ENCODE measurements at regions not wholly inside any gene's neighbourhood (a gene's known extent, or its start where the extent isn't known, plus 50 kb on each side); places are given as distances from the start of the nearest gene placed in this dataset.
"Not testable (repeated sequence)": the region's sequence is repeated elsewhere in the genome, so short reads cannot be mapped to it uniquely, and the experiment has no call there.

GRCh38 chr4:126541820-126542219, 1090.9 kb upstream of the INTU start:
- H3K4me1 ChIP-seq (ENCODE audit: control insufficient read depth, insufficient read depth, low read length) = peaks cover 2% of the 10 kb centered on the region
- H3K4me3 ChIP-seq (ENCODE audit: low read length) = no peak overlapping the region
- no peak for DNase-seq
- no peak overlapping the region for H3K27ac ChIP-seq (ENCODE audit: low read length)
- no peaks in the 10 kb centered on the region for H3K36me3 ChIP-seq (ENCODE audit: control insufficient read depth, insufficient read depth, low read length)
- no CpG with 5 or more reads among the region's 2 CpGs for WGBS (ENCODE audit: insufficient coverage)
- H3K9me3 ChIP-seq (replicated peaks; ENCODE audit: control insufficient read depth, low read depth, low read length) = no peaks in the 10 kb centered on the region
- H3K27me3 ChIP-seq (ENCODE audit: control insufficient read depth, insufficient read depth, low read length) = no peaks in the 10 kb centered on the region

- H3K9me3 ChIP-seq (replicated peaks; ENCODE audit: control insufficient read depth, low read depth, low read length) = no peaks in the 10 kb centered on the region
- no peaks in the 10 kb centered on the region for H3K27me3 ChIP-seq (ENCODE audit: control insufficient read depth, insufficient read depth, low read length)
- H3K4me1 ChIP-seq (ENCODE audit: control insufficient read depth, insufficient read depth, low read length) = peaks cover 2% of the 10 kb centered on the region
- H3K4me3 ChIP-seq (ENCODE audit: low read length) = no peak overlapping the region
- DNase-seq = no peak
- no peak overlapping the region for H3K27ac ChIP-seq (ENCODE audit: low read length)
- 100% methylated on average over 1 of the region's 5 CpGs for WGBS (ENCODE audit: insufficient coverage)
- H3K36me3 ChIP-seq (ENCODE audit: control insufficient read depth, insufficient read depth, low read length) = no peaks in the 10 kb centered on the region
These were observed 1088.5 kb upstream of the INTU start for GRCh38 chr4:126544276-126544675.

- not testable (repeated sequence) for DNase-seq
- 97% methylated on average over 5 of the region's 10 CpGs for WGBS (ENCODE audit: insufficient coverage)
These were observed 1086.6 kb upstream of the INTU start for GRCh38 chr4:126546197-126546596.

GRCh38 chr4:126547352-126547751, 1085.4 kb upstream of the INTU start:
- Histone ChIP-seq H3K27me3 (ENCODE audit: control insufficient read depth, insufficient read depth, low read length) (no peaks in the 10 kb centered on the region), H3K27ac (ENCODE audit: low read length) (no peak overlapping the region), H3K4me3 (ENCODE audit: low read length) (no peak overlapping the region), H3K36me3 (ENCODE audit: control insufficient read depth, insufficient read depth, low read length) (no peaks in the 10 kb centered on the region), H3K9me3 (replicated peaks; ENCODE audit: control insufficient read depth, low read depth, low read length) (no peaks in the 10 kb centered on the region), H3K4me1 (ENCODE audit: control insufficient read depth, insufficient read depth, low read length) (no peaks in the 10 kb centered on the region)
- DNase-seq = no peak

More at GRCh38 chr4:126546197-126546596, 1086.6 kb upstream of the INTU start:
- not testable (repeated sequence) for H3K9me3 ChIP-seq (replicated peaks; ENCODE audit: control insufficient read depth, low read depth, low read length); H3K27me3 ChIP-seq (ENCODE audit: control insufficient read depth, insufficient read depth, low read length); H3K36me3 ChIP-seq (ENCODE audit: control insufficient read depth, insufficient read depth, low read length); H3K4me3 ChIP-seq (ENCODE audit: low read length); H3K27ac ChIP-seq (ENCODE audit: low read length); H3K4me1 ChIP-seq (ENCODE audit: control insufficient read depth, insufficient read depth, low read length)

- Histone ChIP-seq H3K4me3 (ENCODE audit: low read length) (no peak overlapping the region), H3K4me1 (ENCODE audit: control insufficient read depth, insufficient read depth, low read length) (no peaks in the 10 kb centered on the region), H3K27ac (ENCODE audit: low read length) (no peak overlapping the region), H3K9me3 (replicated peaks; ENCODE audit: control insufficient read depth, low read depth, low read length) (no peaks in the 10 kb centered on the region), H3K36me3 (ENCODE audit: control insufficient read depth, insufficient read depth, low read length) (no peaks in the 10 kb centered on the region), H3K27me3 (ENCODE audit: control insufficient read depth, insufficient read depth, low read length) (no peaks in the 10 kb centered on the region)
- no peak for DNase-seq
These were observed 1083.9 kb upstream of the INTU start for GRCh38 chr4:126548890-126549289.

GRCh38 chr4:126552321-126552720, 1080.4 kb upstream of the INTU start:
- Histone ChIP-seq H3K9me3 (replicated peaks; ENCODE audit: control insufficient read depth, low read depth, low read length) (no peaks in the 10 kb centered on the region), H3K36me3 (ENCODE audit: control insufficient read depth, insufficient read depth, low read length) (no peaks in the 10 kb centered on the region), H3K27ac (ENCODE audit: low read length) (no peak overlapping the region), H3K4me1 (ENCODE audit: control insufficient read depth, insufficient read depth, low read length) (no peaks in the 10 kb centered on the region), H3K27me3 (ENCODE audit: control insufficient read depth, insufficient read depth, low read length) (no peaks in the 10 kb centered on the region), H3K4me3 (ENCODE audit: low read length) (no peak overlapping the region)
- DNase-seq = peak; percentile 90
- WGBS (ENCODE audit: insufficient coverage) = no CpG with 5 or more reads among the region's 1 CpG

- no peaks in the 10 kb centered on the region for H3K4me1 ChIP-seq (ENCODE audit: control insufficient read depth, insufficient read depth, low read length)
- H3K4me3 ChIP-seq (ENCODE audit: low read length) = no peak overlapping the region
- H3K9me3 ChIP-seq (replicated peaks; ENCODE audit: control insufficient read depth, low read depth, low read length) = no peaks in the 10 kb centered on the region
- no peaks in the 10 kb centered on the region for H3K36me3 ChIP-seq (ENCODE audit: control insufficient read depth, insufficient read depth, low read length)
- DNase-seq = no peak
- no peak overlapping the region for H3K27ac ChIP-seq (ENCODE audit: low read length)
- WGBS (ENCODE audit: insufficient coverage) = no CpG with 5 or more reads among the region's 2 CpGs
- no peaks in the 10 kb centered on the region for H3K27me3 ChIP-seq (ENCODE audit: control insufficient read depth, insufficient read depth, low read length)
These were observed 1079.5 kb upstream of the INTU start for GRCh38 chr4:126553248-126553647.

GRCh38 chr4:126558596-126558995, 1074.2 kb upstream of the INTU start:
- no peaks in the 10 kb centered on the region for H3K4me1 ChIP-seq (ENCODE audit: control insufficient read depth, insufficient read depth, low read length)
- H3K9me3 ChIP-seq (replicated peaks; ENCODE audit: control insufficient read depth, low read depth, low read length) = peaks cover 4% of the 10 kb centered on the region
- no peak for DNase-seq
- H3K36me3 ChIP-seq (ENCODE audit: control insufficient read depth, insufficient read depth, low read length) = no peaks in the 10 kb centered on the region
- H3K27ac ChIP-seq (ENCODE audit: low read length) = no peak overlapping the region
- no peaks in the 10 kb centered on the region for H3K27me3 ChIP-seq (ENCODE audit: control insufficient read depth, insufficient read depth, low read length)
- WGBS (ENCODE audit: insufficient coverage) = no CpG with 5 or more reads among the region's 2 CpGs
- no peak overlapping the region for H3K4me3 ChIP-seq (ENCODE audit: low read length)

- H3K27ac ChIP-seq (ENCODE audit: low read length) = no peak overlapping the region
- no peaks in the 10 kb centered on the region for H3K27me3 ChIP-seq (ENCODE audit: control insufficient read depth, insufficient read depth, low read length)
- H3K4me3 ChIP-seq (ENCODE audit: low read length) = no peak overlapping the region
- DNase-seq = peak; percentile 76
- H3K36me3 ChIP-seq (ENCODE audit: control insufficient read depth, insufficient read depth, low read length) = no peaks in the 10 kb centered on the region
- H3K4me1 ChIP-seq (ENCODE audit: control insufficient read depth, insufficient read depth, low read length) = no peaks in the 10 kb centered on the region
- WGBS (ENCODE audit: insufficient coverage) = no CpG with 5 or more reads among the region's 2 CpGs
- peaks cover 4% of the 10 kb centered on the region for H3K9me3 ChIP-seq (replicated peaks; ENCODE audit: control insufficient read depth, low read depth, low read length)
These were observed 1072.8 kb upstream of the INTU start for GRCh38 chr4:126559961-126560360.

GRCh38 chr4:126560794-126561193, 1072.0 kb upstream of the INTU start:
- Histone ChIP-seq H3K9me3 (replicated peaks; ENCODE audit: control insufficient read depth, low read depth, low read length) (peaks cover 4% of the 10 kb centered on the region), H3K4me3 (ENCODE audit: low read length) (no peak overlapping the region), H3K27ac (ENCODE audit: low read length) (no peak overlapping the region), H3K4me1 (ENCODE audit: control insufficient read depth, insufficient read depth, low read length) (no peaks in the 10 kb centered on the region), H3K36me3 (ENCODE audit: control insufficient read depth, insufficient read depth, low read length) (no peaks in the 10 kb centered on the region), H3K27me3 (ENCODE audit: control insufficient read depth, insufficient read depth, low read length) (no peaks in the 10 kb centered on the region)
- peak; percentile 40 for DNase-seq
- no CpG with 5 or more reads among the region's 1 CpG for WGBS (ENCODE audit: insufficient coverage)

- no peaks in the 10 kb centered on the region for H3K4me1 ChIP-seq (ENCODE audit: control insufficient read depth, insufficient read depth, low read length)
- no peak overlapping the region for H3K27ac ChIP-seq (ENCODE audit: low read length)
- WGBS (ENCODE audit: insufficient coverage) = 80% methylated on average over 2 of the region's 11 CpGs
- no peak overlapping the region for H3K4me3 ChIP-seq (ENCODE audit: low read length)
- peaks cover 4% of the 10 kb centered on the region for H3K9me3 ChIP-seq (replicated peaks; ENCODE audit: control insufficient read depth, low read depth, low read length)
- H3K36me3 ChIP-seq (ENCODE audit: control insufficient read depth, insufficient read depth, low read length) = no peaks in the 10 kb centered on the region
- DNase-seq = no peak
- H3K27me3 ChIP-seq (ENCODE audit: control insufficient read depth, insufficient read depth, low read length) = no peaks in the 10 kb centered on the region
These were observed 1069.4 kb upstream of the INTU start for GRCh38 chr4:126563389-126563788.
